ENCODE measurements at regions not wholly inside any gene's neighbourhood (a gene's known extent, or its start where the extent isn't known, plus 50 kb on each side); places are given as distances from the start of the nearest gene placed in this dataset.

DNA sequence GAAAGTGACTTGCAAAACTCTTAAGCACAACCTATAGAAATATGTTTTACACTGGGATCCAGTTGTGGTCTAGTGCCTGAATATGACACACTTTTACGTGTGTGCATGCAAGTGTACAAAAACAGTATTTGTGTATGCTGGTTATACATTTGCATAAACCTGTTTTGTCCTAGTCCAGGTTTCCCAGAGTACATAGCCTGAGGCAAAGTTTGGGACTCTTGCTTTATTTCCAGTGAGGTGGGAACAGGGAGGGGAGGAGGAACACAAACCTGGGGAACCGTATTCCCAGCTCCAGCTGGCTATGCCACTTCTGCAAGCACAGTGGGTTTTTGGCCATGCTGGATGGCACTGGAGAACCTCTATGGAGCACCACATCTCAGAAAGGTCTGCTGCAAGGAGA, 481.1 kb upstream of the HS6ST1 start:
- Histone ChIP-seq H3K27me3 (ENCODE audit: control insufficient read depth in 2 of 2, insufficient read depth in 1 of 2, low read length in 1 of 2) (no peaks in the 10 kb centered on the region), H3K9me3 (ENCODE audit: control insufficient read depth in 2 of 2, insufficient read depth in 1 of 2, low read length in 1 of 2) (no peaks in the 10 kb centered on the region), H3K4me1 (ENCODE audit: control insufficient read depth in 2 of 2, insufficient read depth in 2 of 2, low read length in 2 of 2) (no peaks in the 10 kb centered on the region), H3K27ac (ENCODE audit: low read depth in 1 of 2, low read length in 1 of 2) (no peak overlapping the region), H3K4me3 (ENCODE audit: low read length in 2 of 2) (no peak overlapping the region), H3K36me3 (ENCODE audit: control insufficient read depth in 2 of 2, insufficient read depth in 2 of 2, low read length in 1 of 2) (no peaks in the 10 kb centered on the region)
- WGBS: 97% methylated on average over 2 of the region's 2 CpGs
- no peak for DNase-seq (ENCODE audit: low read depth in 6 of 9, low spot score in 9 of 9)

DNA sequence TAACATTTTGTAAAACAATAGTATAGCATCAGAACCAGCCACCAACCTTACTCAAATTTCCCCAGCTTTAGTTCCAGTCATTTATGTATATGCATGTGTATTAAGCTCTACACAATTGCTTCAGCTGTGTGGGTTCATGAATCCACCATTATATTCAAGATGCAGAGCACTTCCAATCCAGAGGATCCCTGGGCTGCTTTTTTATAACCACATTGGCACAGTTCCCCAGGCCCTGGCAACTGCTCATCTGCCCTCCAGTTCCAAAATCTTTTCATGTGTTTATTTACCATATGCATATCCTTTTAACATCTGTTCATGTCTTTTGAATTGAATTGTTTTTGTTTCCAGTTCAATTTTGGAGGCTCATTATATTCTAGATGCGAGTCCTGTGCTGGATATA, 482.9 kb upstream of the HS6ST1 start:
- 95% methylated on average over 1 of the region's 1 CpG for WGBS
- Histone ChIP-seq H3K4me1 (ENCODE audit: control insufficient read depth in 2 of 2, insufficient read depth in 2 of 2, low read length in 2 of 2) (no peaks in the 10 kb centered on the region), H3K27ac (ENCODE audit: low read depth in 1 of 2, low read length in 1 of 2) (no peak overlapping the region), H3K27me3 (ENCODE audit: control insufficient read depth in 2 of 2, insufficient read depth in 1 of 2, low read length in 1 of 2) (no peaks in the 10 kb centered on the region), H3K36me3 (ENCODE audit: control insufficient read depth in 2 of 2, insufficient read depth in 2 of 2, low read length in 1 of 2) (no peaks in the 10 kb centered on the region), H3K4me3 (ENCODE audit: low read length in 2 of 2) (no peak overlapping the region), H3K9me3 (ENCODE audit: control insufficient read depth in 2 of 2, insufficient read depth in 1 of 2, low read length in 1 of 2) (no peaks in the 10 kb centered on the region)
- DNase-seq (ENCODE audit: low read depth in 6 of 9, low spot score in 9 of 9): no peak

DNA sequence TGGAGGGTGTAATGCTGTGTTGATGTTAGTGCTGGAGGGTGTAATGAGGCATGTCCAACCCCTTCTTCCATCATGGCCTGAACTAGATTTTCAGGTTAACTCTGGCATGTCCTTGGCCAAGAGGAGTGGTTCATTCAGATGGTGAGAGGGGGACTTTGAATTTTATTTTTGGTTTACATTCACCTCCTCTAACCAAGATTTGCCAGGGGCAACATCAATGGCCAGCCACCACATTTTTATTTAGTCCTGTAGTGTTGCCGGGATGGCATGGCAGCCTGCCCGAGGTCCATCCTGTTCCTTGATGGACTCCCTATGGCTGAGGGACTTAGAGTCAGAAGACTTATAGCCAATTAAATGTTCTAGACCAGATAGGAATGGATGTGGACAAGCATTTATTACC, 484.6 kb upstream of the HS6ST1 start:
- Histone ChIP-seq H3K27me3 (ENCODE audit: control insufficient read depth in 2 of 2, insufficient read depth in 1 of 2, low read length in 1 of 2) (no peaks in the 10 kb centered on the region), H3K27ac (ENCODE audit: low read depth in 1 of 2, low read length in 1 of 2) (no peak overlapping the region), H3K9me3 (ENCODE audit: control insufficient read depth in 2 of 2, insufficient read depth in 1 of 2, low read length in 1 of 2) (no peaks in the 10 kb centered on the region), H3K4me1 (ENCODE audit: control insufficient read depth in 2 of 2, insufficient read depth in 2 of 2, low read length in 2 of 2) (no peaks in the 10 kb centered on the region), H3K36me3 (ENCODE audit: control insufficient read depth in 2 of 2, insufficient read depth in 2 of 2, low read length in 1 of 2) (no peaks in the 10 kb centered on the region), H3K4me3 (ENCODE audit: low read length in 2 of 2) (no peak overlapping the region)
- DNase-seq (ENCODE audit: low read depth in 6 of 9, low spot score in 9 of 9): no peak
- WGBS: over 99% methylated on average over 2 of the region's 2 CpGs

DNA sequence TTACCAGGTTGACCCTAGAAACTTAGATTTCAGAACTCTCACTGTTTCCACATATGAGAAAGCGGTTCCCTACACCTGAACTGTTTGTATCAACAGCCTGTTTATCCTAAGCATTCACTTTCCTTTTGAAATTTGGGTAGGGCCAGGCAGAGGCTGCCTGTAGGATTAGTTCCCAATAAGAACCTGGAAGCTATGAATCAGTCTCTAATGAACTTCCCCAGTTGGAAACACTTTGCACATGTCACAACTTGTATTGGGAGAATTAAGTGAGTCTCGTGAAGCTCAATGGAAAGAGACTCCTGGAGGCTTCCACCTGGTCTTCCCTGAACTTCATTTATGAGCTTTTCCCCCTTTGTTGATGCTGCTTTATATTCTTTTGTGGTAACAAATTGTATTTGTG, 486.6 kb upstream of the HS6ST1 start:
- Histone ChIP-seq H3K36me3 (ENCODE audit: control insufficient read depth in 2 of 2, insufficient read depth in 2 of 2, low read length in 1 of 2) (no peaks in the 10 kb centered on the region), H3K27ac (ENCODE audit: low read depth in 1 of 2, low read length in 1 of 2) (no peak overlapping the region), H3K4me1 (ENCODE audit: control insufficient read depth in 2 of 2, insufficient read depth in 2 of 2, low read length in 2 of 2) (no peaks in the 10 kb centered on the region), H3K27me3 (ENCODE audit: control insufficient read depth in 2 of 2, insufficient read depth in 1 of 2, low read length in 1 of 2) (no peaks in the 10 kb centered on the region), H3K9me3 (ENCODE audit: control insufficient read depth in 2 of 2, insufficient read depth in 1 of 2, low read length in 1 of 2) (peaks cover 0 to 9% of the 10 kb centered on the region in 2 donors), H3K4me3 (ENCODE audit: low read length in 2 of 2) (no peak overlapping the region)
- 96% methylated on average over 2 of the region's 2 CpGs for WGBS
- no peak for DNase-seq (ENCODE audit: low read depth in 6 of 9, low spot score in 9 of 9)

DNA sequence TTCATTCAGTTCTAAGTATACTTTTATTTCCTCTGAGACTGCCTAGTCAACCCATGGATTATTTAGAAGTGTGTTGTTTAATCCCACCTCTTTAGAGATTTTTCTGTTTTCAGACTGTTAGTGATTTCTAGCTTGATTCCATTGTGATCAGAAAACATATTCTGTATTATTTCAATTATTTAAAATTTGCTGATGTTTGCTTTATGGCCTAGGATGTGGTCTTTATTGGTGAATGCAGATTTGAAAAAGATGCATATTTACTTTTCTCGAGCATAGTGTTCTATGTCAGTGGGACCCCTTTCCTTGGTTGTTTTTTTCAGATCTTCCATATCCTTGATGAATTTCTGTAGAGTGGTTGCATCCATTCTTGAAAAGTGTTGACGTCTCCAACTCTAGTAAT, 487.2 kb upstream of the HS6ST1 start:
- 99% methylated on average over 2 of the region's 2 CpGs for WGBS
- H3K36me3 ChIP-seq (ENCODE audit: control insufficient read depth in 2 of 2, insufficient read depth in 2 of 2, low read length in 1 of 2): no peaks in the 10 kb centered on the region
- no peak overlapping the region for H3K27ac ChIP-seq (ENCODE audit: low read depth in 1 of 2, low read length in 1 of 2)
- H3K4me1 ChIP-seq (ENCODE audit: control insufficient read depth in 2 of 2, insufficient read depth in 2 of 2, low read length in 2 of 2): no peaks in the 10 kb centered on the region
- no peaks in the 10 kb centered on the region for H3K27me3 ChIP-seq (ENCODE audit: control insufficient read depth in 2 of 2, insufficient read depth in 1 of 2, low read length in 1 of 2)
- DNase-seq (ENCODE audit: low read depth in 6 of 9, low spot score in 9 of 9): no peak
- H3K4me3 ChIP-seq (ENCODE audit: low read length in 2 of 2): no peak overlapping the region
- H3K9me3 ChIP-seq (ENCODE audit: control insufficient read depth in 2 of 2, insufficient read depth in 1 of 2, low read length in 1 of 2): peaks cover 0 to 9% of the 10 kb centered on the region in 2 donors

DNA sequence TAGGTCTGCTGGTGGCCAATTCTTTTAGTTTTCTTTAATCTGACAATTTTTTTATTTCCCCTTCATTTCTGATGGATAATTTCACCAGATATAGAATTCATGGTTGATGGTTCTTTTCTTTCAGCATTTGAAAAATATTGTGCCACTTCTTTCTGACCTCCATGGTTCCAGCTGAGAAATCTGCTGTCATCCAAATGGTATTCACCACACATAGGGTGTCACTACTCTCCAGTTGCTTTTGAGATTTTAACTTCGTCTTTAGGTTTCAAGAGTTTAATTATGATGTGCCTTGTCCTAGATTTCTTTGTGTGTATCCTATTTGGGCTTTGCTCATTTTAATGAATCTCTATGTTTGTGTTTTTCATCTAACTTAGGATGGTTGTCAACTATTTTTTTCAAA, 488.6 kb upstream of the HS6ST1 start:
- no peak for DNase-seq (ENCODE audit: low read depth in 6 of 9, low spot score in 9 of 9)
- 98% methylated on average over 1 of the region's 1 CpG for WGBS
- Histone ChIP-seq H3K9me3 (ENCODE audit: control insufficient read depth in 2 of 2, insufficient read depth in 1 of 2, low read length in 1 of 2) (peaks cover 0 to 9% of the 10 kb centered on the region in 2 donors), H3K4me1 (ENCODE audit: control insufficient read depth in 2 of 2, insufficient read depth in 2 of 2, low read length in 2 of 2) (no peaks in the 10 kb centered on the region), H3K27me3 (ENCODE audit: control insufficient read depth in 2 of 2, insufficient read depth in 1 of 2, low read length in 1 of 2) (no peaks in the 10 kb centered on the region), H3K36me3 (ENCODE audit: control insufficient read depth in 2 of 2, insufficient read depth in 2 of 2, low read length in 1 of 2) (no peaks in the 10 kb centered on the region), H3K4me3 (ENCODE audit: low read length in 2 of 2) (no peak overlapping the region), H3K27ac (ENCODE audit: low read depth in 1 of 2, low read length in 1 of 2) (no peak overlapping the region)

DNA sequence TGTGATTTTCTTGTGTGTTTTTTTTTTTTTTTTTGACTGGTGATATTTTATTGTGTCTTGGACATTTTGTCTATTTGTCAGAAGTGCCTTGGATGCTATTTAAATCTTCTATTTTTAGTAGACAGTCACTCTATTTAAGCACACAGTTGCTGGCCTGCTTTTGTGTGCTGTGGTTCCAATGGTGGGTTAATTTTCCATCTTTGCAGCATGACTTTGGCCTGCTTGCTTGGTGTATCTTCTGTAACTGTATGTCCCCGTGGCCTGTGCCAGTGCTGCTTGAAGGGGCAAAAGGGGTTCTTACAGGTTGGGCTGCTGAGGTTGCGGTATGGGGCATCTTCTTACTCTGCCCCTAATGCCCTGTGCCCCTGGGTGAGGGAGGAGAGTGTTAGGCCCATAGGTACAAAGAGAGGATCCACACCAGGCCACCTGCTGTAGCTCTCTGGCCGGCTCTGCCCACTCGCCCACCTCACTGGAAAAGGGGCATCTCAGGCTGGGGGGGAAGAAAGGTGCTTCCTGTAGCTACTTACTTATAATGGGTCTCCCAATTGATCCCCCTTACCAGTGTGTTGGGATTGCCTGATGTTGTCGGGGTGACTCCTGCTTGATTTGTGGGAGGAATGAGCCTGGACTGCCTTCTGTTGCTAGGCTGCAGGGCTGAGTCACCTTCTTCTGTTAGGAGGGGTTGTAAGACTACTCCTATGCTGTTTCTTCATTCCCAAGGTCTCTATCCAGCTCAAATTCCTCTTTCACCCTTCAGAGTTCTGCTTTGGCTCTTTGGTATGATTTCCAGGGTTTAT, 490.0 kb upstream of the HS6ST1 start:
- Histone ChIP-seq H3K27ac (ENCODE audit: low read depth in 1 of 2, low read length in 1 of 2) (no peak overlapping the region), H3K4me1 (ENCODE audit: control insufficient read depth in 2 of 2, insufficient read depth in 2 of 2, low read length in 2 of 2) (no peaks in the 10 kb centered on the region), H3K36me3 (ENCODE audit: control insufficient read depth in 2 of 2, insufficient read depth in 2 of 2, low read length in 1 of 2) (no peaks in the 10 kb centered on the region), H3K27me3 (ENCODE audit: control insufficient read depth in 2 of 2, insufficient read depth in 1 of 2, low read length in 1 of 2) (no peaks in the 10 kb centered on the region), H3K4me3 (ENCODE audit: low read length in 2 of 2) (no peak overlapping the region), H3K9me3 (ENCODE audit: control insufficient read depth in 2 of 2, insufficient read depth in 1 of 2, low read length in 1 of 2) (peaks cover 0 to 9% of the 10 kb centered on the region in 2 donors)
- no peak for DNase-seq (ENCODE audit: low read depth in 6 of 9, low spot score in 9 of 9)
- WGBS: 95% methylated on average over 5 of the region's 5 CpGs

DNA sequence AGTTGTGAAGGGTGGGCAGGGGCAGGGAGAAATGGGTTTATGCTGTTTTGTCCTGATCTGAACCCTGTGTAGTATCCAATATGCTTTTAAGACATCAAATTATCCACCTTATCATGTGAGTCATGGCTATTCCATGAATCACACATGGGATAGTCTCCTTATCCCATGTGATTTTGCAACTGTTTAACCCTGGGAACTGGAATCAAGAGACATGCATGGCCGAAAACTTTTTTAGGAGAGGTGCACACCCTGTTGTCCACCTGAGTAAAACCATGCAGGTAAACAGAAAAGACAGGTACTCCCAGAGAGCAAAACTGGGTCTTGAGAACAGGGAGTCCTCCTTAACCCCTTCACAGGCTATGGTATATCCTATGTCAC, 490.6 kb upstream of the HS6ST1 start:
- no peaks in the 10 kb centered on the region for H3K27me3 ChIP-seq (ENCODE audit: control insufficient read depth in 2 of 2, insufficient read depth in 1 of 2, low read length in 1 of 2)
- H3K4me3 ChIP-seq (ENCODE audit: low read length in 2 of 2): no peak overlapping the region
- H3K36me3 ChIP-seq (ENCODE audit: control insufficient read depth in 2 of 2, insufficient read depth in 2 of 2, low read length in 1 of 2): no peaks in the 10 kb centered on the region
- no peak overlapping the region for H3K27ac ChIP-seq (ENCODE audit: low read depth in 1 of 2, low read length in 1 of 2)
- WGBS: 96% methylated on average over 1 of the region's 1 CpG
- no peaks in the 10 kb centered on the region for H3K4me1 ChIP-seq (ENCODE audit: control insufficient read depth in 2 of 2, insufficient read depth in 2 of 2, low read length in 2 of 2)
- peaks cover 0 to 9% of the 10 kb centered on the region in 2 donors for H3K9me3 ChIP-seq (ENCODE audit: control insufficient read depth in 2 of 2, insufficient read depth in 1 of 2, low read length in 1 of 2)
- DNase-seq (ENCODE audit: low read depth in 6 of 9, low spot score in 9 of 9): no peak

DNA sequence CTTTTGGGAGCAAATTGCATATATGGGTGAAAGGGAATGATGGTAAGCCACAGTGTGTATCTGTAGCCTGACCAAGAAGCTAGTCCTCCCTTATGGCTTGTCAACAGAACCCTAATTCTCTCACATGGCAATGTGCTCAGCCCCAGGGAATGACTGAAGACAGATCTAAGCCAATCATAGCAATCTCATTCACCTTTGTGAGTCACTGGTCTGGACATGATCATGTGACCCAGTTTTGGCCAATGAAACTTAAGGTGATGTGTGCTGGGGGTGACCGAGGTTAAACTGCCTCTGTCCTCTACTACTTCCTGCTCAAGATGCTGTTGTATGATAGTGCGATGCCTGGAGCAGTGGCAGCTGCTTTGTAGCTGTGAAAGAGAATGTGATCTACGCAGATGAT, 491.2 kb upstream of the HS6ST1 start:
- Histone ChIP-seq H3K4me3 (ENCODE audit: low read length in 2 of 2) (no peak overlapping the region), H3K9me3 (ENCODE audit: control insufficient read depth in 2 of 2, insufficient read depth in 1 of 2, low read length in 1 of 2) (peaks cover 0 to 9% of the 10 kb centered on the region in 2 donors), H3K27ac (ENCODE audit: low read depth in 1 of 2, low read length in 1 of 2) (no peak overlapping the region), H3K36me3 (ENCODE audit: control insufficient read depth in 2 of 2, insufficient read depth in 2 of 2, low read length in 1 of 2) (no peaks in the 10 kb centered on the region), H3K4me1 (ENCODE audit: control insufficient read depth in 2 of 2, insufficient read depth in 2 of 2, low read length in 2 of 2) (no peaks in the 10 kb centered on the region), H3K27me3 (ENCODE audit: control insufficient read depth in 2 of 2, insufficient read depth in 1 of 2, low read length in 1 of 2) (no peaks in the 10 kb centered on the region)
- whole genome bisulfite sequencing: 33% methylated on average over 3 of the region's 3 CpGs
- DNase-seq (ENCODE audit: low read depth in 6 of 9, low spot score in 9 of 9): no peak

Data from thymus (tissue), 11 donors.